DMS114 treated with DMSO at 0.1 percent for 48 hours (cell line): ENCODE measurements at regions not wholly inside any gene's neighbourhood (a gene's known extent, or its start where the extent isn't known, plus 50 kb on each side); places are given as distances from the start of the nearest gene placed in this dataset.

Experiments
- DNase-seq: peaks from one replicate; lab custom pipeline; 2025; ENCODE audit not compliant: unreplicated experiment; lab: John Stamatoyannopoulos, UW

DNA sequence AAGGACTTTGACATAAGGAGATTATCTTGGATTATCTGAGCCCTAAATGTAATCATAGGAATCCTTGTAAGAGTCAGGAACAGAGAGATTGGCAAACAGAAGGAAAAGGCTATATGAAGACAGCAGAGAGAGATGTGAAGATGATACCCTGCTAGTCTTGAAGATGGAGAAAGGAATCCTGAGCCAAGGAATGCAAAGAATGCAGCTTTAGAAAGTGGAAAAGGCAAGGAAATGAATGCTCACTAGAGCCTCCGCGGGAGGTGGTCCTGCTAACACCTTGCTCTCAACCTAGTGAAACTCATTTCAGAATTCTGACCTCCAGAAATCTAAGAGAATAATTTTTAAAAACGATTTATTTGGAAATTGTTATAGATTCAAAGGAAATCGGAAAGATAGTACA, 117.1 kb downstream of the TBXT start:
- no peak for DNase-seq

DNA sequence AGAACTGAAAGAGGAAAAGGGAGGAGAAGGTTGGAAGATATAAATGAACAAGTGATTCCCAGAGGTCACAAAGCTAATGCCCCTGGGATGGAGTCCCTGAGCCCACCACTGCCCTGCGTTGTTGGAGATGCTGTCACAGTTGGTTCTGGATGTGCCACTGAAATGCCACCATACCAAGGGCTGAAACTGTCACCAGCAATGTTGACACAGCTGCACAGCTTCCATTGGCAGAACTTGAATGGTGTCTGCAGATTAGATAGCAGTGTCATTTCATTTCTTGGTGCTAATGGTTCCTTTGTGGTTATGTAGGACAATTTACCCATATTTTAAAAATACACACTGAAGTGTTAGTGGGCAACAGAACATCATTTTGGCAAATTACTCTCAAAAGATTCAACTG, 120.7 kb downstream of the TBXT start:
- DNase-seq, result no peak

DNA sequence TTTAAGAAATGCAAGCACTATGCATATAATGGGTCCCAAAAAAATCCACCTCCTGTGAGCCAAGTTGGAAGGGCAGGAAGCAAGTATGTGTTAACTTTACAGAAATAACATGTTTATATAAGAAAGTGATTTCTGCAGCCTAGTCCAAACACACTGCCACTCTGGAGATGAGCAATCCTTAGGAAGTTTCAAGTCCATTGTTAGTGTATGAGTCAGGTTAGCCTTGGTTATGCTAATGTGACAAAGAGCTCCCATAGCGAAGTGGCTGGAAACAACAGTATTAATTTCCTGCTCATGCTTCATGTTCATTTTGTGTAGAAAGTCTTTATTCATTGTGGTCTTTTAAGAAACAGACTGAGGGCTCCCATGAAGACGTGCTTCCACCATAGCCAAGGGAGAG, 121.4 kb downstream of the TBXT start:
- DNase-seq, result no peak

DNA sequence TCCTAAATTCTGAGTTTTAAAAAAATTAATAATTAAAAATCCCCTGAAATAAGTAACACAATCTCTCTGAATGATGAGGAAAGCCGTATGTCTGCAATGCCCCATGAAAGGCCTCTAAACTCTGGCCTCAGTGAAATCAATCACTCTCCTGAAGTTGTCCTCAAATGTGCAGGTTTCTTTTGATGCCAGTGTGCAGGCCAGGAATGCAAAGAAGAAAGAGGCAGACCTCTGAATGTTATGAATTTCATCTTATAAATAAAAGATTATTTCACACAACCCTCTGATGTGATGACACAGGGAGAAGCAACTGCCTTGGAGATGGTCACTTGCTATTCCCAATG, 121.8 kb downstream of the TBXT start:
- no peak for DNase-seq

DNA sequence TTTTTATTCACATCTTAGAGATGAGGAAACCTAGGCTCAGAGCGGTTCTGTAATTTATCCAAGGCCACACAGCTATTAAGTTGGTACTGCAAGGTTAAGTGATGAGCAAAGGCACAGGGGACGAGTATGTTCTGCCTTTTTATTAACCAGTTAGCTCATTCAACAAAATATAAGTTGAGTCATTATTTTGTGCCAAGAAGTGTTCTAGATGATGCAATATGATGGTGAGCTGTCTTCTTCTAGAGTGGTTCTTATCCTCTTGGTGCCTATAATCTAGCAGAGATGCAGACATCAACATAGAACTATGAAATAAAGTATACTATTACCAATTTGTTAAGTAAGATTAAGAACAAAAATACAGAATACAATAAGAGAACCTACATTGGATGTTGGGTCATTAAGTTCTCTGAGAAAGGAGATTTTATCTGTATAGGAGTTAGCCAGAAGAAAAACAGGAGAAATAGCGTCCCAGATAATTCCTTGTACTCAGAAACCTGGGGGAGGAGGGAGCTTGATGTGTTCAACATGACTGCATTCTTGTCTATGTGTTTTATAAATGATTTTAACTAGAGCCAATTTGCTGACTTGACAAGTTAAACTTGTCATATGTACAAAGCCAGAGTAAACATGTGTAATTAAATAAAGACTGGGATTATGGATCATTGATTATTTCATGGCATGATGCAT, 122.3 kb downstream of the TBXT start:
- no peak for DNase-seq

DNA sequence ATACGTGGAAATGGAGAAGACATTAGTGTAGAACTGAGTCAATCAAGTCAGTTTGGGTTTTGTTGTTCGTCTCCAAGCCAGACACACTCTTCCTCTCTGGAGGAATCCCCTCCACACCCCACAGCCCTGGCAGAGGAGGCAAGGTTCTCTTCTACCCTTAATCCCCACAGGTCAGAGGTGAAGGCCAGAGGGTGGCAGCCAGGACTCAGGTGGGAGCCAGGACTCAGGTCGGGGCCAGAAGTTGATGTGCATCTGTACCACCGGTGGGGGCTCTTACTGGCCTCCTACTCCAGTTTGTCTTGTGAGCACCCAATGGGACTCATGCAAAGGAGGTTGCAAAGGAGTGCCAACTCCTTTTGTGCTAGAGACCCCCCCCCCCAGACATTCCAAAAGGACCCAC, 126.4 kb downstream of the TBXT start:
- DNase-seq, result no peak

- no peak for DNase-seq
Measured at GRCh38 chr6:166040292-166040691, 127.4 kb downstream of the TBXT start.

DNA sequence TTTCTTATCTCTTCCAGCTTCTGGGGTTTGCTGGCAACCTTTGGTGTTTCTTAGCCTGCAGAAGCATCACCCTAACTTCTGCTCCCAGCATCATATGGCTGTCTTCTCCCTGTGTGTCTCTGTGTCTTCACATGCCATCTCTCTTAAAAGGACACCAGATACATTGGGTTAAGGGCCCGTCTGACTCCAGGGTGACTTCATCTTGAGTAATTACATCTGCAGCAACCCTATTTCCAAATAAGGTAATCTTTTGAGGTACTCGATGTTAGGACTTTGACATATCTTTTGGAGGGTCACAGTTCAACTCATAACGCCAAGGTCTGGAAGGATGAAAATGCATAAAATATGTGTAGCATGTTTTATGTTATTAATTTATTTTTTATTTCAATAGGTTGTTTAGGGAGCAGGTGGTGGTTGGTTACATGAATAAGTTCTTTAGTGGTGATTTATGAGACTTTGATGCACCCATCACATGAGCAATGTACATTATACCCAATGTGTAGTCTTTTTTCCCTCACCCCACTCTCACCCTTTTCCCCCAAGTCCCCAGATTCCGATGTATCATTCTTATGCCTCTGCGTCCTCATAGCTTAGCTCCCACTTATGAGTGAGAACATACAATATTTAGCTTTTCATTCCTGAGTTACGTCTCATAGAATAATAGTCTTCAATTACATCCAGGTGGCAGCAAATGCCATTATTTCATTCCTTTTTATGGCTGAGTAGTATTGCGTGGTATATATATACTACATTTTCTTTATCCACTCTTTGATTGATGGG, 131.1 kb downstream of the TBXT start:
- no peak for DNase-seq

- no peak for DNase-seq
Measured at GRCh38 chr6:166032366-166033200, 135.1 kb downstream of the TBXT start.

DNA sequence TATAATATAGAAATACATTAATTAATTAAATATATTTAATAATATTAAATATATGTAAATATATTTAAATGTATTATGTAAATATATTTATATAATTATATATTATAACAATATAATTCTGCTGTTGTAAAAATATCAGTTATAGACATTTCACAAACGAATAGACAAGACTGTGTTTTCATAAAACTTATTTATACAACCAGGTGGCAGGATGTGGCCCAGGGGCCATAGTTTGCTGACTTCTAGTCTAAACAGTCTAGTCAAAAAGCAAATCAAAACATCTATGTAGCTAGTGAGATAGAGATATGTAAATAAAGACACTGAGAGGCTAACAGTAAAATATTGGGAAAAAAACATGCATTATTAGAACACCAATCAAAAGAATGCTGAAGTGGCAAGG, 136.4 kb downstream of the TBXT start:
- DNase-seq, result no peak

- no peak for DNase-seq
Measured at GRCh38 chr6:166029506-166029905, 138.1 kb downstream of the TBXT start.

DNA sequence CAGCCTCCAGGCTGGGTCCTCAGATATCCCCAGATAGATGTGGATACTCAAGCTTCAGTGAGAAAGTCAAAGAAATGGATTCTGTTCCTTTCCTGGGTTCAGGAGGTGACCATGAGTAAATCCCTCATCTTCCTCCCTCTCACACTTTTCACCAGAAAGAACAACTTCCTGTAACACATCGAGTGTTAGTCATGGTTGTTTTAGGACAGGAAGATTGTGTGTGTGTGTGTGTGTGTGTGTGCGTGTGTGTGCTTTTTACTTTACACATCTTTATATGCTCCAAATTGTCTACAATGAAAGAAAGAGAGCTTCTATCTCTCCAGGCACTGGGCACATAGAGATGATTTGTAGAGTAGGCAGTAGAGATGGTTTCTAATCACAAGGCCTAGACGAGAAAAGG, 139.9 kb downstream of the TBXT start:
- no peak for DNase-seq

GRCh38 chr6:166026586-166027126, 141.0 kb downstream of the TBXT start:
- DNase-seq, result no peak

- no peak for DNase-seq
Measured at GRCh38 chr6:166025149-166025898, 142.3 kb downstream of the TBXT start.

GRCh38 chr6:166024252-166024651, 143.4 kb downstream of the TBXT start:
- no peak for DNase-seq

DNA sequence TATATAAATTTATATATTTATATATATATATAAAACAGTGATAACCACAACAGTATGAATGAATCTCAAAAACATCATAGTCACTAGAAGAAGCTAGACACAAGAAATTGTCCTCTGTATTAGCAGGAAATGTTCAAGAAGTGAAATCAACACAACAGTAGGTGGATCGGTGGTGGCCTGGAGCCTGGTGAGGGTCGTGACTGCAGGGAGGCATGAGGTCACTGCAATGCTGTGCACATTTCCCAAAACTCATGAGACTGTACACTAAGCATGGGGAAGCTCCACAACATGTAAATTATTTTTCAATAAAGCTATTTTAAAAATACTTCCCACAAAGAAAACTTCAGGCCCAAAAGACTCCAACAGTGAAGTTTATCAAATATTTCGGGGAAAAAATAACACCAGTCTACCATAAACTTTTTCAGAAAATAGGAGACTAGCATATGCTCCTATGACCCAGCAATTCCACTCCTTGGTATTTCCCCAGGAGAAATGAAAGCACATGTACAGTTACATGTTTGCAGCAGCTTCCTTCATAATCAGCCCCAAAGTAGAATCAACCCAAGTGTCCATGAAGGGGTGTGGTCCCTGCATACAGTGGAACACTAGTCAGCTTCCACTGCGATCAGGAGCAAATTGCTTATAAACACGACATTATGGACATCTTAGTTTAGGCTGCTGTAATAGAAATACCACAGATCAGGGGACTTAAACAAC, 144.2 kb downstream of the TBXT start:
- no peak for DNase-seq

DNA sequence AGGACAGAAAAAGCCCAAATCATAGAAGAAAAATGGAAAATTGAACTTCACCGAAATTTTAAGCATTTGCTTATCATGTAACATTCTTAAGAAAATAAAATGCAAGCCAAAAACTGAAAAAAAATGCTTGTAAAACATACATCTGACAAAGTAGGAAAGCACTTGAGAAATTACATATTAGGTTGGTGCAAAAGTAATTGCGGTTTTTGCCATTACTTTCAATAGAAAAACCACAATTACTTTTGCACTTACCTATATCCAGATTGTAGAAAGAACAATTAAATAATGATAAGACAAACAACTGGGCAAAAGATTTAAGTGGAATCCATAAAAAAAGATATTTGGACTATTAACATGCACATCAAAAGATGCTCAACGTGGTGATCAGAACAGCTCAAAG, 146.2 kb downstream of the TBXT start:
- DNase-seq, result no peak

- no peak for DNase-seq
Measured at GRCh38 chr6:166019214-166019613, 148.4 kb downstream of the TBXT start.

- DNase-seq, result no peak
Measured at GRCh38 chr6:166017032-166017635, 150.5 kb downstream of the TBXT start.

DNA sequence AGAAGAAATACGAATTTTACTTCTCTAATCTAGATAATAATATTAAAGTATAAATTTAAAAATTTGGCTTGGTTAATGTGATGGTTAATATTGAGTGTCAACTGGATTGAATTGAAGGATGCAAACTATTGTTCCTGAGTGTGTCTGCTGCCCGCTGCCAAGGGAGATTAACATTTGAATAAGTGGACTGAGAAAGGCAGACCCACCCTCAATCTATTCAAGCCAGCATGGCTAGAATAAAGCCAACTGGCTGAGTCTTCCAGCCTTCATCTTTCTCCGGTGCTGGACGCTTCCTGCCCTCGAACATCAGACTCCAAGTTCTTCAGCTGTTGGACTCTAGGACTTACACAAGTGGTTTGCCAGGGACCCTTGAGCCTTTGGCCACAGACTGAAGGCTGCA, 152.7 kb downstream of the TBXT start:
- DNase-seq, result no peak
